Cardiac fibroblast (primary cell): ENCODE measurements at regions not wholly inside any gene's neighbourhood (a gene's known extent, or its start where the extent isn't known, plus 50 kb on each side); places are given as distances from the start of the nearest gene placed in this dataset.

Source experiments
- DNase-seq, 2 donors: peaks; one replicate each; pipeline versions ENCODE4 v3.0.0 to v3.0.0-alpha.2; 2010; ENCODE audit warnings: low read depth in 2 of 2
- H3K4me3 ChIP-seq, 2 donors: replicated peaks in 1 of 2; 1 replicate in 1 of 2; 2 replicates in 1 of 2; pipeline ENCODE4 v1.5.1; 2011; ENCODE audit warnings: low read depth in 2 of 2, low read length in 2 of 2, mild to moderate bottlenecking in 2 of 2, moderate library complexity in 1 of 2
- CTCF ChIP-seq: IDR thresholded peaks from one replicate; pipeline ENCODE4 v1.5.1; 2011; ENCODE audit warnings: low read depth, mild to moderate bottlenecking, low read length, inconsistent platforms

- DNase-seq = no peak
- no peak for TF ChIP-seq CTCF
- no peak overlapping the region for H3K4me3 ChIP-seq
Measured at GRCh38 chr3:17972030-17972429, 229.6 kb upstream of the TBC1D5 start.

- DNase-seq = no peak
Measured at GRCh38 chr3:17969985-17970568, 227.6 kb upstream of the TBC1D5 start.

GRCh38 chr3:17969244-17969643 is 226.8 kb upstream of the TBC1D5 start:
- no peak overlapping the region for H3K4me3 ChIP-seq
- TF ChIP-seq CTCF = no peak
- DNase-seq = no peak

More at GRCh38 chr3:17969985-17970568, 227.6 kb upstream of the TBC1D5 start:
- TF ChIP-seq CTCF = no peak
- no peak overlapping the region for H3K4me3 ChIP-seq

- TF ChIP-seq CTCF = no peak
- no peak overlapping the region for H3K4me3 ChIP-seq
- no peak for DNase-seq
Measured at GRCh38 chr3:17967953-17968607, 225.6 kb upstream of the TBC1D5 start.

- no peak for TF ChIP-seq CTCF
- DNase-seq = no peak
- H3K4me3 ChIP-seq = no peak overlapping the region
Measured at GRCh38 chr3:17967111-17967510, 224.7 kb upstream of the TBC1D5 start.

GRCh38 chr3:17965331-17965730 is 222.9 kb upstream of the TBC1D5 start:
- no peak for TF ChIP-seq CTCF
- no peak overlapping the region for H3K4me3 ChIP-seq

GRCh38 chr3:17964108-17964507 is 221.7 kb upstream of the TBC1D5 start:
- TF ChIP-seq CTCF = no peak
- no peak overlapping the region for H3K4me3 ChIP-seq
- DNase-seq = no peak

More at GRCh38 chr3:17965331-17965730, 222.9 kb upstream of the TBC1D5 start:
- no peak for DNase-seq
